ENCODE measurements at regions not wholly inside any gene's neighbourhood (a gene's known extent, or its start where the extent isn't known, plus 50 kb on each side); places are given as distances from the start of the nearest gene placed in this dataset.

- no peak for TF ChIP-seq CHD7 (IDR thresholded peaks at IDR 0.05; ENCODE audit: insufficient replicate concordance, low read length)
- no peak for TF ChIP-seq GABPA (IDR thresholded peaks at IDR 0.05; ENCODE audit: borderline replicate concordance, insufficient read depth, low read length)
These were observed 112.1 kb upstream of the IGSF21 start (continued) for GRCh38 chr1:17995480-17995879.
